ENCODE measurements at regions not wholly inside any gene's neighbourhood (a gene's known extent, or its start where the extent isn't known, plus 50 kb on each side); places are given as distances from the start of the nearest gene placed in this dataset.
"Not testable (repeated sequence)": the region's sequence is repeated elsewhere in the genome, so short reads cannot be mapped to it uniquely, and the experiment has no call there.

DNA sequence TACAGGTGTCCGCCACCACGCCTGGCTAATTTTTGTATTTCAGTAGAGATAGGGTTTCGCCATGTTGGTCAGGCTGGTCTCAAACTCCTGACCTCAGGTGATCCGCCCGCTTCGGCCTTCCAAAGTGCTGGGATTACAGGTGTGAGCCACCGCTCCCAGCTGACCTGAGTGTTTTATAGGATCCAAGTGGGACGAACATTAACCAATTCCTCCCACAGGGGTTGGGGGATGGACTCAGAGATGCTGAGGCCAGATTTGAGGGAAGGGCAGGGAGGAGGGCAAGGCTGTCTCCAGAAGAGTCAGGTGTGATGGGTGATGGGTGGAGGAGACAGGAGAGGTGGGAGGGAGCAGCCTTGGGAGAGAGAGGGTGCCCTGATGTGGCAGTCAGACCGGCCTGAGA, 65.0 kb upstream of the SMAD6 start:
- DNase-seq: not testable (repeated sequence)

DNA sequence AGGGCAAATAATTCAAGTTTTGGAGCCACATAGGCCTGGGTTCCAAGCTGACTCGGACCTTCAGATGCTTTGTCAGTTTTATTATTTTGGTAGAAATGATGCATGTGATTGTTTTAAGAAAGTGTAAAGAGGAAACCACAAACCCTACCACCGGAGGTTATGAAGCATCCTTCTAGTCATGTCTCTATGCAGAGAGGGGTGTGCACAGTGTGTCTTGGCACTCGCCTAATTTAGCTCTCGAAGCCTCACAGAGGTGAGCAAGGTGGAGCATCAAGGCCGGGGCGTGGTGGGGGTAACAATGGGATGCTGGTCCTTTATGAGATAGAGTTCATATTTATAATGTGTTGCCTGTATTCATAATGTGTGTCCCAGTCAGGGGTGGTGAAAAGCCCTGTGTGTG, 63.7 kb upstream of the SMAD6 start:
- no peak for DNase-seq

DNA sequence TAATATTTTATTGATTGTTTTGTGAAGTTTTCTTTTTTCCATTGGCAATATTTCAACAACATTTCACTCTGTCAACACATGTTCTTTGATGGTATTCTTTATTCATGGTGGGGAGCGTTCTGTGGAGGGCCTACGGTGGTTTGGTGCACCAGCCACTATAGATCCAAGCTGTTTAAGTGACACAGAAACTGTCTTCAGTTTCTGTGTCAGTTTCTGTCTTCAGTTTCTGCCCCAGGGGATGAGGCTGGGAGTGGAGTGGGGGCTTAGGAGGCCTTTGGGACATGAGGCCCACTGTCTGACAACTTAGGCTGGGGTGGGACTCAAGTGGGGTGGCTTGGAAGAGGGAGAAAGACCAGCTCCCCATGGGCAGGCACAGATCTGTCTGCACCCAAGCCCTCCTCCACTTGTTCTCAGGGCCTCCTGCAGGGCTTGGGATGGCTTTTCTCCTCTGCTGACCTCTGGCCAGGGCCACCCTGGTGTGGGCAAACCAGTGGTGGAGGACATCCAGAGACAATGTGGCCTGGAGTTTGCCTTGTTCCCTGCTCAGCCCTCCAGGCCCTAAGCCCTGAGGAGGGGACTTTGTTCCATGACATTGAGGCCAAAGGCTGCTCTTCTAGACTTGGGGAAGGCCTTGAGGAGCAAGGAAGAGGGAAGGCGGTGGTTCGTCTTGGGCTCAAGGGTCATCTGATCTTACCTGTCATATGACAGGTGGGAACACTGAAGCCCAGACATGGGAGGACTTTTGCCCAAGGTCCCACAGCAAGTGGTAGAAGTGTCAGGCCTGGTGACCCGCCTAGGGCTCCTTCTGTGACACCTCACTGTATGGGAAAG, 60.3 kb upstream of the SMAD6 start:
- no peak for DNase-seq

DNA sequence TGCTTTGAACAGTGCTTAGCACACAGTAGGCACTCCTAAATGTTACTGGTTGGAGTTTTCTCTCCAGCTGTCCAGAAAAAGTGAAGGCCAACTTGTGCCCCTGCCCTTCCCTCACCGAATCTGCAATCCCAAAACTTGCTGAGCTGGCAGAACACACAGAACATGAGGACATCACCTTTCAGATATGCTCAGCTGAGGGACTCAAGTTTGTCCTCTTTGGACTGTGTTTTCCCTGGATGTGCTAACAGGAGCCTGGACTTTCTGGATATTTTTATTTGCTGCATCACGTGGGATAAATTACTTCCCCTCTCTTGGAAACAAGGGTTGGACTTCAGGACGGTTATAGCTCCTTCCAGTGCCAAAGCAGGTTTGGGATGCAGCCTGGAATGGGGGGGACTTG, 59.5 kb upstream of the SMAD6 start:
- DNase-seq: no peak

DNA sequence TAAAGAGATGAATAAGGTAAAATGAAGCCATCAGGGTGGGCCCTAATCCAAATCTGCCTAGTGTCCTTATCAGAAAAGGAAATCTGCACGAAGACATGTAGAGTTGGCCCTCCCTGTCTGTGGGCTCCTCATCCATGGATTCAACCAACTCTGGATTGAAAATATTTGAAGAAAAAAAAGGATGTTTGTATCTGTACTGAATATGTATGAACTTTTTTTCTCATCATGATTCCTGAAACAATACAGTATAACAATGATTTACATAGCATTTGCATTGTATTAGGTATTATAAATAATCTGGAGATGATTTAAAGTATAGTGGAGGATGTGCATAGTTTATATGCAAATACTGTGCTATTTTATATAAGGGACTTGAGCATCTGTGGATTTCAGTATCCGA, 59.0 kb upstream of the SMAD6 start:
- DNase-seq: no peak

DNA sequence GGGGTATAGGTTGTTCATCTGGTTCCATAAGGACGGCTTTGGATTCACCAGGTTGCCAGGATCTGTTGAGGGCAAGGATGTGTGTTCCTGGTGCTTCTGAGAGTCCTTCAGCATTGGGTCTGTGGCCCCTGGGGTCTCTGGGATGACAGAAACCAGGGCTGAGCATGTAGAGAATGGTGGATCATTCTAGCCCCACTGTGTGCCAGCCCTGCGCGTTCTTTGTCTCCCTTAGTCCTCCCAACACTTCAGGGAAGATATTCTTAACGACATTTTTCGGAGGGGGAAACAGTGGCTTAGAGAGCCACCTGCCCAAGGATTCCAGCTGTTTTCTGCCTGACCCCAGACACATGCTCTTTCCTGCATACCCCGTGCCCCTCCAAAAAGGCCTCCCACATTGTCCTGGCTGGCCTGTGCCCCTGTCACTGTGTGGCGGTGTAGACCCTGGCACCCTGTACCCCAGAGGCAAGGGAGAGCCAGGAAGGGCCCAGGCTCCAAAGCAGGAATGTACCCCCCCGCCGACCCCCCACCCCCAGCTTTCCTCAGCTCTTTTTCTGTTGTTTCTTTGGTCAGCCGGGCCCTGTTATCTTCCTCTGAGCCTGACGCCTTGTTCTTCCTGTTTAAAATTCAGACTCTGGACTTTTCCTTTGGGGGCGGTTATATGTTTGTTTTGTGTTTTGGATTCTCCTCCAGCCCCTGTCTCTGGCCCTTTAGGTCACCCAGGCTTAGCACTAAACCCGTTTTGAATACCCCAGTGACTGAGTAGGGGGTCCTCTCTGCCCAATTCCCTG, 57.8 kb upstream of the SMAD6 start:
- no peak for DNase-seq

DNA sequence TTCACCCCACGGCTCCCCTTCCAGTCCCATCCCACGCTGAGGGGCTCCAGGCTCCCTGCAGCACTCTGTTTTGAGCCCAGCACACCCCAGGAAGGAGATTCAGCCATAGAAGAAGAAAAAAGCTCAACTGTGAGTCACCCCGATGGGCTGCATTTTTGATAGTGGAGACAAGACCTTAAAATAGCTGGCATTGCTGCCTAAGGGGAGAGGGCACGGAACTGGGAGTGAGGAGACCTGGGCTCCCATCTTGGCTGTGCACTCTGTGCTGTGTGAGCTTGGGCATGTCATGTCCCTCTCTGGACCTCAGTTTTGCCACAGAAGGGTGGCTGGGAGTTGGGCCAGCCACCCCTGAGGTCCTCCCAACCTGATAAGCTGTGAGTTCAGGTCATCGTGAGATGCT, 57.2 kb upstream of the SMAD6 start:
- DNase-seq: no peak

DNA sequence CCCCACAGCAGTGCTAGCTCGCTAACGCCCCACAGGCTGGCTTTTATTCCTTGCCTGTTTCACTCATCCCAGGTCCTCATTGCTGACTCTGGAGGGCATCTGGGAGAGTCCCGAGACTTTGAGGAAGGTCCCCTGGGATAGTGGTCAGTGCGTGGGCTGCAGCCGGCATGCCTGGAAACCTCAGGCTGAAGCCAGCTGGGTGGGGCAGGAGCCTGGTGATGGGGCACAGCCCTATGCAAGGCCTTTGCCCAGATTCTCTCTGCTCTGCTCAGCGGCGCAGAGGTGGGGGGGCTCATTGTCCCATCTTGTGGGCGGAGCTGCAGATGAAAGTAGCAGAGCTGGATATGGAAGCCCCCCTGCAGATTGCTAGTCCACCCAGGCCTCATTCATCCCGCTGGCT, 55.7 kb upstream of the SMAD6 start:
- DNase-seq: no peak

DNA sequence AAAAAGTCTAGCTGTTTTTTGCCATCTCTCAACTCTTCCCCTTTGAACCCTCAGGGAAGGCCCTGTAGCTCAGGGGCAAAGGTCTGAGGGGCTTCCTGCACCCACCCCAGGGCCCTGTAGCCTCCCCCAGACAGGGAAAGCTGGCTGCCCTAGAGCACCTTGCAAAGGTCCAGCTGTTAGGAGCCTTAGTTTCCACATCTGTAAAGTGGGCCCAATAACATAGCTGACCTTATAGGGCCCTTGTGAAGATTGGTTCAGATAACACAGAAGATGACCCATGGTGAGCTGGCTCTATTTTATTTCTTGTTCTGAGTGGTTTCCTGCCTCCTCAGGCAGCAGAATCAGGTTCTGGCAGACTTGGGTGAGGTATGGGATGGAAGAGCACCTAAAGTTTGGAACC, 55.2 kb upstream of the SMAD6 start:
- DNase-seq: no peak

DNA sequence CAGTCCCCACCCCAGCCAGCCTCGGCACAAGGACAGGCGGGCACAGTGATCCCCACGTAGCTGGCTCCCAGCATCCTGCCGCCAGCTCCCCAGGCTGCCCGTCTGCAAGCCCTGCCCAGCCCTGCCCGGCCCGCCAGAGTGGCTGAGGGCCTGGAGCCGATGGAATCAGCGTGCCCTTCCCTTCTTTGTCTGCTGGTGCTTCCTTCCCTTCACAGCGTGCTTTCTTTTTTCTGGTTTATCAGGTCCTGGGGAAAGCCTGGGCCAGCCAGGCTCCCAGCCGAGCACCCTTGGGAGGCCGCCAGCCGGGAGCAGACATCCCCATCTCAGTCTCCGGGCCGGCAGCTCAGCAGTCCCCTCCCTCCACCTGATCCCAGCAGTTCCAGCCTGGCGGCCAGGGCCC, 54.7 kb upstream of the SMAD6 start:
- no peak for DNase-seq

DNA sequence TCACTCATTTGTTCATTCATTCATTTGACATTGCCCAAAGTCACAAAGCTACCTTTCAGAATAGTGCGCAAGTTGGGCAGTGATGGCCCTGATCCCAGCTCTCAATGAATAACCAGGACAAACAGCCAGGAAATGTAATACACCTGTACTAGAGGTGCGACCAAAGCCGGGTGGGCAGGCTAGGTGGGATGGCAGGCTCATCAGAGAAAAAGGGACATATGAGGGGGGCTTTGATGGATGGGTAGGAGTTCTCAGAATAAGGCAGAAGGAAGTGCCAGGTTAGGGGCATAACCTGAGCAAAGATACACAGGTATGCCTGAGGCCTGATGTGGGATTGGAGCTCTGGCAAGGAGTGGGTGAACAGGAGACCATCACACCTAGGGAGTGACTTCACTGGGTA, 53.4 kb upstream of the SMAD6 start:
- DNase-seq: no peak

DNA sequence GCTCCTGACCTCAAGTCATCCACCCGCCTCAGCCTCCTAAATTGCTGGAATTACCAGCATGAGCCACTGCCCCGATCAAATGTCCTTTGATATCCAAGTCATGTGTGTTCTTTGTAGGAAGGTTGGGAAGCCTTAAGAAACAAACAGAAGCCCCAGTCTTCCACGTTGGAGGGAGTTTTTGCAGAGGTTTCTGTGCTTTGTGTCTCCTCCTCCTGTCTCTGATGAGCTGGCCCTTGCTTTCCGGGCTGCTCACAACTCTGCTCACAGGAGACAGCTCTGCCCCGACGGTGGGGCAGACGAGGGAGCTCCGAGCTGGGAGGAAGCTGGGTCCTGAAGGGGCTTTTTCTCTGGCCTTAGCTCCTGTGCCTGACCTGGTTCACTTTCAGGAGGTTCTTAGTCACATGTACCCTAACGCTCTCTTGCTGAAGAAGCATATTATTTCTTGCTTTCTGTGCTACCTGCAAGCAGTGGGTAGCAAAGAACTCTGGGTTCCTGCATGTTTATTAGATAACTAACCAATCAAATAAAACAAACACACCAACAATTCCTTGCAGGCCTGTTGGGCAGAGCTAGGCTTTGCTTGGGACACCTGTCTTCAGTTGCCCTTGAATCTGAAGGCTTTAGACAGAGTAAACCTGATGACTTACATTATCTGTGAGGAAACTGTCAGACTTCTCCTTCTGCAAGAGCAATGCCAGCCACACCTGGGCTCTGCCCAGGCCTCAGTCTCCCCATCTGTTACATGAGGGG, 52.6 kb upstream of the SMAD6 start:
- DNase-seq: no peak

DNA sequence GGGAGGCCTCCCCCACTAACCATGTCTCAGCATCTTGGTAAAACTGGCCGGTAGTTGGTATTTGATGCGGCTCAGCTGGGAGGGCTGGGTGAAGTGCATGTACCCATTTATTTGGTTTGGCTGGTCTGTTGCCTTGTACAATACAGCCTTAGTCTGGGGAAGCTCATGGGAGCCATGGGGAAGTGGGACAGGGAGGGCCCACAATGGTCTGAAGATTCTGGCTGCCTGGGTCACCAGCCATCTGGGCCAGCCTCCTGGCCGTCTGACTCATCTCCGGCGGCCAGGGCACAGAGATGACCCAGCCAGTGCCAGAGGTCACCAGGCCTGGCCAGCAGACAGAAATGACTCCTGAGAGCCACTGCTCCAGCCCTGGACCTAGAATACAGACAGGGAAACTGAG, 51.6 kb upstream of the SMAD6 start:
- no peak for DNase-seq

DNA sequence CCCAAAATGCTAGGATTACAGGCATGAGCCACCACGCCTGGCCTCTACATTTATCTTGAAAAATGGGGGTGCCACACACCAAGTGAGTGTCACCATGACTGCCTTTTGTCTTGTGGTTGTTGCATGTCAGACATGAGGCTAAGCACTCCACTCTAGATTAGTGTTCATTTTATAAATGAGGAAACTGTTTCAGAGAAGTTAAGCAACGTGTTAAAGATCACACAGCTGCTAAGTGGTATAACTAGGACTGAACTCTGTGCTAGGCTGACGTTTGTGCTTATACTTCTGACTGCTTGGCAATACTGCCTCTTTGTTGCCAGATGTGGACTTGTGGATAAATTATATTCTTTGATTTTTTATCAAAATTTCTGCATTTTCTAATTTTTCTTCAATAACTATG, 50.8 kb upstream of the SMAD6 start:
- DNase-seq: no peak

DNA sequence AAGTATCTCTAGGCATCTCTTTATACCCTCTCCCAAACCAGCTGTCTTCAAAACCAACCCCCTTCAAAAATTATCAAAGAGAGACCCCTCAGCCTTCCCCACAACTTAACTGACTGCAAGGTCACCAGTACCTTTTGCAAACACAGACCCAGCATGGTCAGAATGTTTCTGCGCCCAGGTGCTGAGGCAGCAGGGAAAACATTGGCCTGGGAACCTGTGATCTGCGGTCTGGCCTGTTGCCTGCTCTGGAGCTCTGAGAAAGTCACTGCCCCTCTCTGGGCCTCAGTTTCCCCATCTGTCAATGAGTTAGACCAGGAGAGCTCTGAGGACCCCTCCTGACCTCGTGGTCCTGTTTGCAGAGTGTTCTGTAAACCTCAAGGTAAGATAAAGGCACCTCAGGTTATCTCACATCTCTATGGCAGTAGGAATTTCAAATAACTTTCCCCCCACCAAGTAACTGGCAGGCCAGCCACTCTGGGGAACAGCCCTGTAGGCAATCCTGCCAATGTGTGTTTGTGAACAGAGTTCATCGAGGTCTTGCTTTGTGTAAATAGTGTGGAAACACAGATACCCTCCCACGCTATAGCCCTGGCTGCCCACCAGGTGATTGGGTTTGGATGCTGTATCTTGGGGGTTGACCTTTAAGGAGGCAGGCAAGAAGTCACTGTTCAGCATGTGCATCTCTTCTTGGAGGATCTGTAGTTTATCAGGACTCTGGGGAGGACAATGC, 50.0 kb upstream of the SMAD6 start:
- no peak for DNase-seq

Data from activated effector memory CD4-positive, alpha-beta T cell treated with anti-CD3 and anti-CD28 coated beads, Interleukin-2, amount 50 U/mL, for 16 hours (primary cell).